Epithelial cell of proximal tubule (primary cell): ENCODE measurements at regions not wholly inside any gene's neighbourhood (a gene's known extent, or its start where the extent isn't known, plus 50 kb on each side); places are given as distances from the start of the nearest gene placed in this dataset.

ENCODE experiments used
- DNase-seq: peaks from one replicate; pipeline ENCODE4 v3.0.0-alpha.2; 2011; ENCODE audit warnings: low read depth
- H3K4me3 ChIP-seq: 2 replicates; pipeline ENCODE4 v1.5.1; 2011; ENCODE audit warnings: low read depth, mild to moderate bottlenecking, low read length
- TF ChIP-seq, protein P1 (sequence below): conservative IDR thresholded peaks from 2 replicates; pipeline ENCODE4 v1.5.1; 2012; ENCODE audit warnings: low read depth, mild to moderate bottlenecking, low read length

- H3K4me3 ChIP-seq, result no peak overlapping the region
- TF ChIP-seq, protein P1, sequence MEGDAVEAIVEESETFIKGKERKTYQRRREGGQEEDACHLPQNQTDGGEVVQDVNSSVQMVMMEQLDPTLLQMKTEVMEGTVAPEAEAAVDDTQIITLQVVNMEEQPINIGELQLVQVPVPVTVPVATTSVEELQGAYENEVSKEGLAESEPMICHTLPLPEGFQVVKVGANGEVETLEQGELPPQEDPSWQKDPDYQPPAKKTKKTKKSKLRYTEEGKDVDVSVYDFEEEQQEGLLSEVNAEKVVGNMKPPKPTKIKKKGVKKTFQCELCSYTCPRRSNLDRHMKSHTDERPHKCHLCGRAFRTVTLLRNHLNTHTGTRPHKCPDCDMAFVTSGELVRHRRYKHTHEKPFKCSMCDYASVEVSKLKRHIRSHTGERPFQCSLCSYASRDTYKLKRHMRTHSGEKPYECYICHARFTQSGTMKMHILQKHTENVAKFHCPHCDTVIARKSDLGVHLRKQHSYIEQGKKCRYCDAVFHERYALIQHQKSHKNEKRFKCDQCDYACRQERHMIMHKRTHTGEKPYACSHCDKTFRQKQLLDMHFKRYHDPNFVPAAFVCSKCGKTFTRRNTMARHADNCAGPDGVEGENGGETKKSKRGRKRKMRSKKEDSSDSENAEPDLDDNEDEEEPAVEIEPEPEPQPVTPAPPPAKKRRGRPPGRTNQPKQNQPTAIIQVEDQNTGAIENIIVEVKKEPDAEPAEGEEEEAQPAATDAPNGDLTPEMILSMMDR, result no peak
- no peak for DNase-seq
Observed at GRCh38 chr2:228956701-228957474, 314.2 kb downstream of the PID1 start.

- no peak overlapping the region for H3K4me3 ChIP-seq
- TF ChIP-seq, protein P1, result no peak
- no peak for DNase-seq
Observed at GRCh38 chr2:228949831-228950230, 321.3 kb downstream of the PID1 start.

DNA sequence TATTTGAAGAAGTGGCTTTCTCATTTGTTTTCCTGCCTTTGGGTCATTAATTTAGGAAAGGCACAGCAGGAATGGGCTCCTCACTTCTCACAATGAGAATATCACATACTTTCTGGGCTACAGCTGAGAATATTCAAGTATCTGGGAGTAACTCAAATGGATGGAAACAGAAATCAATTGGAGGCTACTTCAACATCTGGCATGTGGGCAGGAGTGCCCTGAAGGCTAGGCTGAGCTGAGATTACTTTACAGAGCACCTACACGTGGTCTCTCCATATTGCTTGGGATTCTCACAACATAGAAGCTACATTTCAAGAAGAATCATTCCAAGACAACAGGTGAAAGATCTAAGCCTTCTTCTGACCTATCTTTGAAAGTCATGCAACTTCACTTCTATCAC is 325.4 kb downstream of the PID1 start:
- no peak for DNase-seq
- no peak overlapping the region for H3K4me3 ChIP-seq
- TF ChIP-seq, protein P1, result no peak

DNA sequence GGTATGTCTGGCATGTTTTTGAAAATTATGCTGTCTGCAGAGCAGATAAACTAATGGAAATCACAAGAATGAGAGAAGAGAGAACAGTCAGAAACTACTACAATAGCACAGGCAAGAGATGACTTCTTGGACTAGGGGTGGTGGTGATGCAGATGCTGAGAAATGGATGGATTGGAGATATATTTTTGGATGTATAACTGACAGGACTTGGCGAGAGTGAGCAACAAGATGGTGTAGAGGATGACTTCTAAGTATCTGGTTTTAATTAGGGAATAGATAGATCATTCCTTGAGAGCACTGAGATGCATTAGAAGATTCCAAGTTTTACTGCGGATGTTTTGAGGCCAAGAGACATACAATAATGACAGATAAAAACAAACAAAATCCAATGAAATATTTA is 328.2 kb downstream of the PID1 start:
- no peak for DNase-seq
- TF ChIP-seq, protein P1, result no peak
- H3K4me3 ChIP-seq, result no peak overlapping the region

GRCh38 chr2:228938629-228939028 is 332.5 kb downstream of the PID1 start:
- DNase-seq, result no peak
- H3K4me3 ChIP-seq, result no peak overlapping the region
- TF ChIP-seq, protein P1, result no peak

- H3K4me3 ChIP-seq, result no peak overlapping the region
- TF ChIP-seq, protein P1, result no peak
- no peak for DNase-seq
Observed at GRCh38 chr2:228927028-228928010, 343.8 kb downstream of the PID1 start.
